ENCODE measurements at regions not wholly inside any gene's neighbourhood (a gene's known extent, or its start where the extent isn't known, plus 50 kb on each side); places are given as distances from the start of the nearest gene placed in this dataset.

DNA sequence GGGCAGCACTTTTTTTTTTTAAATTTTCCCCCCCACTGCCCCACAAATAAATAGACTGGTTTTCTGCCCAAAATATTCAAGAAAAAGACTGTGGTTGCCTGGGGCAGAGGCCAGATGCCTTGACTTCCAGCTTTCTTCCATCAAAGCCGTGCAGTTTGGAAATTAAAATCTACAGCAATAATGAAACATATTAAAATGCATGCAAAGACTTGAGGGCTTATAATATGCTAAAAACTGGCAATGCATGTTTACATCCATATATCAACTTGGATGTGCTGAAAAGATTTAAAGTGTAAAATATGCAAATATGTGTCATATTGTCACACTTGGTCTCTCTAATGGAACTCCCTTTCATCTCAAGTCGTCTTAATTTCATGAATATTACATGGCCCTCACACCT, 2036.2 kb upstream of the PIK3C3 start:
- no peak for DNase-seq

DNA sequence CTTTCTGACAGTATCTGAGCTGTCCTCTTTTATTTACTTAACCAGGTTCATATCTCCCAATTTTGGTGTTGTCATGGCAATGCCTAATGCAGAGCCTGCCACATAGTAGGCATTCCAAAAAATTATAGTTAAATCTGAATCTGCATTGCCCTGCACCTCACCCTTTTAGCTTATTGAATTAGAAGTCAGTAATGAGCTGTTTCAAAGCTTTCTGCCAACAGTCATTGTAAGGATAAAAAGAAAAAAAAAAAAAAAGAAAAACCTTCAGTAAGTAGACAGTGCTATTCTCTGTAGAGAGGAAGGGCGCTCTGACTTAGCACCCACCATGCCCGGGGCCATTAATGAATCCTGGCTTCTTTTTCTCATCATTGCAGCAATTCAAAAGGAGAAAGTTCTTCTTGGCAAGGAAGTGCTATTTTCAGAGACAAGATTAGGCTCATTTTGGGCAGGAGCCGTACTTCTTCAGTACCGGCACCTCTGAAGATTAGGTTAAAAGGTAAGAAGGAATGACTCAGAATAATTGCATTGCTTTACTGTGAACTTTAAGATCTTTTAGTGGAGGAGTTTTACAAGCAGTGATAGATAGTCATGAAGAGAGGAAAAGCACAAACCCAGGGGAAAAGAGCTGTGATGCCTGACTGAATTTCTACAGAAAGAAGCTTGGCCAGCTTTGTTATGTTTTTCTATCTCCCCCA, 2041.2 kb upstream of the PIK3C3 start:
- no peak for DNase-seq

- DNase-seq = no peak
Measured at GRCh38 chr18:39911716-39912115, 2043.3 kb upstream of the PIK3C3 start.

- DNase-seq = no peak
Measured at GRCh38 chr18:39909706-39910105, 2045.3 kb upstream of the PIK3C3 start.

- DNase-seq = no peak
Measured at GRCh38 chr18:39886136-39886535, 2068.9 kb upstream of the PIK3C3 start.

GRCh38 chr18:39872651-39873050, 2082.4 kb upstream of the PIK3C3 start:
- DNase-seq = no peak

DNA sequence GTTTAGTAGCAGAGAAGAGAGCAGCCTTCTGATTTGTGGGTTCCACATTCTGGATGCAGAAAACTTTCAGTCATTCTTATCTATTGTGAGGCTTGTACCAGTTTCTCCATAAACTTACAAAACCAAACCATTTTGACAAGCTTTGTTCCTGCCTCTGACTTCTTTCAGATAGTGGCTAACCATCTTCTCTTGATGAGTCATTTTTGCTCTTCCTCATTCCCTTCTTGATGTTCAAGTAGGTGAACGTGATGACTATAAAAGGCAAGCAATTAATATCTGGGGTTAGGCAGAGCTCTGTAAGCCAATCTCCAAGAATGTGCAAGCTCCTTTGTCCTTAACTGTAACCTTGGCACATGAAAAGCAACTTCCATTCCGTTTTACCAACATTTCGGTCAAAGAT, 2083.1 kb upstream of the PIK3C3 start:
- DNase-seq = no peak

DNA sequence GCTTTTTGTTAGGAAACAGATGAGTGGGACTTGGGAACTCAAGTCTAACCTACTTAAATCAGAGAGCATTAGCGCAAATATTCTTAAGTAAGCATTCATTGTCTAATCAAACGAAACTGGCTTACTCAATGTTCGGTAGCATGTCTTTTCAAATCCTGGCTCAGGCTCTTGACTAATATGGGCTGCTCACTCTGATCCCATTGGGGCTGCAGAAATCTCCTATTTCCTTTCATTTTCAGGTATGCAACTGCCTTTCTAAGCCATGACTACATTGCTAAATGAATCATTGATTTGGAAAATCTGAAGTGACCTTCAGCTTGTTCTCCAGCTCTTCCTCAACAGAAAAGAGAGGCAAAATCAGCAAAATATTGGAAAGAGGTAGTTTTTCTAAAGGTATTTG, 2084.4 kb upstream of the PIK3C3 start:
- no peak for DNase-seq

DNA sequence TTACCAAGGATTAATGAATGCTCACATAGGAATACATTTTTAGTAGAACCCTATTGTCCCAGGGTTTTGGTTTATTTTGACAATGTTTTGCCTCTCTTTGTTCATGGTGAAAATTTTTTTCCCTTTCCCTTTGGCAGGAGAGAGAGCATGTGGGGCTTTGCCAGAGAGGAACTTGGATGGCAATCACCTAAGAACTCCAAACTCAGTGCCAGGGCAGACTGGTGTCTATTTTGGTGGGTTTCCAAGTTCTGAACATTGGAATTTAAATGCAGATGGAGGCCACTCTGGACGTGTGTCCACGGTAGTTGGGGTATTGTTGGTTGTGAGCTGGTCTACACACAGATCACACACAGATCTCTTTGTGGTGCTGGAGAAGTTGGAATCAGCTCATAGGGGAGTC, 2091.1 kb upstream of the PIK3C3 start:
- DNase-seq = no peak

- no peak for DNase-seq
Measured at GRCh38 chr18:39862341-39862740, 2092.7 kb upstream of the PIK3C3 start.

GRCh38 chr18:39854291-39854690, 2100.7 kb upstream of the PIK3C3 start:
- no peak for DNase-seq

DNA sequence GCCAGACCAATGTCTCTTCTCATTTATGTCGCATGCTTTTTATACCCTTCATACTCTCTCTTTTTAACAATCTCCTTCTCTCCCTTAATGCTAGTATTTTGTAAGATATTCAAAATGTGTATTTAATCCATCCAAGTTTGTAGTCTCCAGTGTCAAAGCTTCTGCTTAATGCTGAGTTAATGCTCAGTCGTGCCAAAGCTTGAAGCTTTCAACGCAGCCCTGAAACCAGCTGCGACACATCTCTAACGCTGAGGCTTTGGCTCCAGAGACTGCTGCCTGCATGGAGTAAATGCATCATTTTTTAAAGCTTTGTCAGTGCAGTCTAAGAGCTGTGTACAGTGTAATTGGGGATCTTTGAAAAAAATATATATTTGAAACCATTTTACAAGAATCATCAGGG, 2108.8 kb upstream of the PIK3C3 start:
- DNase-seq = no peak

- no peak for DNase-seq
Measured at GRCh38 chr18:39845631-39846030, 2109.4 kb upstream of the PIK3C3 start.

GRCh38 chr18:39845106-39845505, 2109.9 kb upstream of the PIK3C3 start:
- DNase-seq = no peak

GRCh38 chr18:39843546-39843945, 2111.5 kb upstream of the PIK3C3 start:
- DNase-seq = no peak

DNA sequence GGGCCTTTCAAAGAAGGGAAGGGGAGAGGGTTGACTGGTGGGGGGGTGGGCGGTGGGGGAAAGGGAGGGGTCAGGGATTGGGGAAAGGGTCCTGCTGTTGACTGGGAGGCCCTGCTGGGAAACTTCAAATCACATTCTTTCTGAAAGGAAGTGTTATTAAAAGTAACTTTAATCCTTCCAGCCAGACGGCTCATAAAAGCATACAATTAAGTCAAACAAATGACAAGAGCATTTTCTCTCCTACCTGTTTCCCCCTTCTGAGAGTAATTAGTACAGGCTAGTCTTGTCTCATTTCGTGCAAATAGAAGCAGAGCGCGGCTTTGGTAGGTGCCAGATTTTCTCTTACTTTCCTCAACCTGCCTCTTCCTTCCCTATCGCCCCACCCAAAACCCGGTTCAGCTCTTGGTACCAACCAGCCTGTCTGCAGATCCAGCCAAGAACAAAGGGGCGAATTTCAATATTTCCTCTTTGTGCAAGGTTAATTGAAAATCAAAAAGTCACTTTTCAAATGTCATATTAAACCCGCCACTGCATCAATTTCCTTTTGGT, 2112.6 kb upstream of the PIK3C3 start:
- no peak for DNase-seq

DNA sequence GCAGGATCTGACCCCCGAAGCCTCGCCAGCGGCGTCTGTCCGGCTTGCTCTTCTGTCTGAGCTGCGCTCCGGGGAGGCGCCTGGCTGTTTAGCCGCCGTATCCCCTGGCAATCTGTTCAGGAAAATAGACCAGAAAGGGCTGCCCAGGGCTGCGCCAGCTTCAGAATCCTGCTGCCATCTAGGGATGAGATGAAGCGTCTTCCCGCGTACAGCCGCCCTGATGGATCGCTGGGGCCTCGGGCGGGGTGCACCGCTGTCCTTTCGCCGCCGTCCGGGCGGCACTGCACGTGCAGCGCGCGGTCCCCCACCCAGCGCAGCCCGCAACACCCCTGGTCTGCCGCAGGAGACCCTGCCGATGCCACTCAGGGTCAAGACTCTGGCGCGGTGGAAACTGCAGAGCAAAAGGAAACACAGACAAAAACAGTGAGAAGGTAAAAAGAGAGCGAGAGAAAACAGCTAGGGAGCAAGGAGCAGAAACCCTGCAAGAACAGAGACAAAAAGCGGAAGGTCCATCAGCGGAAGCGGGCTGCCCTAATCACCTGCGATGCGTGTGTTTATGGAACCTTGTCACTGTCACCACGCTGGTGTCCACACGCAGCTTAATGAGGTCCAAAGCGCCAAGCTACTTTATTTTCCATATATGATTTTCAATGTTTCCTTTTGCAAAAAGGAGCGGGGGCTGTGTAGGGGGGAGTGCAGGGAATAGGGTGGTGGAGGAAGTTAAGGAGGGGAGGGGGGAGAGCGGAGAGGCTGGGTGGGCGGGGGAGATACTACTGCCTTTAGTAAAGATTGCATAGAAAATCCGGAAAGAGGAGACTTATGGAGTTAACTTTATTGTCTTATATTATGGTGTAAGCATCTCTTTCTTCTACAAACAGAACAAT, 2113.3 kb upstream of the PIK3C3 start:
- DNase-seq = peak; percentile 66

DNA sequence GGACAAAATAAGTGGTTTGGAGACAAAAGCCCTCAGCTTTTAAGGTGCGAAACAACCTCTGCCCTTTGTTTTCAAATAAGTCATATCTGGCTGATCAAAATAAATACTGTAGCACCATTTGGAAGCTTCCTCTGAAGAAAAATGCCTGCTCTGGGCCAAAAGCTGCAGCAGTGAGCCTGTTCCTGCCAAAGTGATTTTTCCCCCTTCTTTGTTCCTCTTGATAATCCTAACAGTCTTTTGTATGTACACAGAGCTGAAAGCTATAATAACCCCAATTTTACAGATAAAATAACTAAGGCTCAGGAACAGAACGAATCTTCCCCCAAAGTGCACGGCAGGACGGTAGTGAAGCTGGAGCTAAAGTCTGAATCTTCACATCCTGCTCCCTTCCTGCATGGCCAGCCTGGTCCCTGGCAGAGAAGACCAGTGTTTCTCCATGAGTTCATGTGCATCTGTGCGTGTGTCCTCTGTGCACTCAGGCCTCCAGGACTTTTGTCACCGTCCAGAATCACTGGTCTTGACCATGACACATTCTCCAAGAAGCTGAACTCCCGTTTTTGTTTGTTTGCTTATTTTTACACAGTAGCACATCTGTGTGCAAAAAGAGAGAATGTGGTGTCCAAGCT, 2114.1 kb upstream of the PIK3C3 start:
- no peak for DNase-seq

DNA sequence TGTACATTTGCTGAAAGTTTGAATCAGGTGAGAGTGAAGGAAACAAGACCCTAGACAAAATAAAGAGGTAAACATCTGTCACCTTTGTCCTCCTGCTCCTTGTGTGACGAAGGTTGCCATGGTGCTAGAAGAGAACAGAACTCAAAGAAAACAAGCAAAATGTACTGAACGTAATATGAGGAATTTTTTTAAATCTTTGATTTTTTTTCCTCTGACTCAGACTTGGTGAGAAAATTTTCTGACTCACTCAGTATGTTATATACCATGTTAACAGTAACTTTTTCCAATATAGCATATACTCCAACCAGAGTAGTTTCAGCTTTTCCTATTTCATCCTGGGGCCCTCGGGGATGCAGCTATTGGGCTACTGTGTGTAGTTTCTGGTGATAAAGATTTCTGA, 2114.6 kb upstream of the PIK3C3 start:
- peak; percentile 4 for DNase-seq

DNA sequence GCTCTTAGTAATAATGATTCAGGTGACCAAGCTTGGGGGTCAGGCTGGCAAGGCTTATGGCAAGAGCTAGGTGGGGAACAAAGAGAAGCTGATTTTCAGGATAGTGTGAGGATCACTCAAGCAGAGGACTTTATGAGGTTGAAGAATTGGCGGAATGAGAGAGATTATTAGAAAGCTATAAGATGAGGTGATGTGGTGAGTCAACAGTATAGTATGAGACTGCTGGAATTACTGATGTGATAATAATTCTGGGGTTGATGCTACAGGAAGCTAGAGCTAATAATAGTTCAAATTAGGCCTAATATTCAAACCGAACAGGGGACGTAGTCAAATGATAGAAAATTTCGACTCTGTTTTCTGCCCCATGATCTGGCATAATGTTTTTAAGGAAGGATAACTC, 2115.3 kb upstream of the PIK3C3 start:
- no peak for DNase-seq

- DNase-seq = no peak
Measured at GRCh38 chr18:39838831-39839230, 2116.2 kb upstream of the PIK3C3 start.

GRCh38 chr18:39835303-39836030, 2119.6 kb upstream of the PIK3C3 start:
- no peak for DNase-seq

DNA sequence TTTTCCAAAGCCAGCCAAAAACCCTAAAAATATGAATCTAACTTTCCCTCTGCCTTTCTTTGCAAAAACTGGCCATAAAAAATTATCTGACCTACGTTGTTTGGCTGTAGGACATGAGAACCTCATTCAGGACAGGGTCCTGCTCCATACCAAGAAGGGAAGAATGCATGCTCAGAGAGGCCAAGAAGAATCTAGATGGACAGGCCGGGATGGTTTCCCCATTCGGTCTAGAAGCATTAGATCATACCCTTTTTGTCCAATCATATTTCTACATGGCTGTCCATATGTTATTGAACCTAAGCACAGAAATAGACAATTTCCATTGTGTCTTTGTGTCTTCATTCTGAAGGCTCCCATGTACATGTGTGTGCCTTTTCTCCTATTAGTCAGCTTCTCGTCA, 2120.4 kb upstream of the PIK3C3 start:
- no peak for DNase-seq
